ENCODE measurements at regions not wholly inside any gene's neighbourhood (a gene's known extent, or its start where the extent isn't known, plus 50 kb on each side); places are given as distances from the start of the nearest gene placed in this dataset.

DNA sequence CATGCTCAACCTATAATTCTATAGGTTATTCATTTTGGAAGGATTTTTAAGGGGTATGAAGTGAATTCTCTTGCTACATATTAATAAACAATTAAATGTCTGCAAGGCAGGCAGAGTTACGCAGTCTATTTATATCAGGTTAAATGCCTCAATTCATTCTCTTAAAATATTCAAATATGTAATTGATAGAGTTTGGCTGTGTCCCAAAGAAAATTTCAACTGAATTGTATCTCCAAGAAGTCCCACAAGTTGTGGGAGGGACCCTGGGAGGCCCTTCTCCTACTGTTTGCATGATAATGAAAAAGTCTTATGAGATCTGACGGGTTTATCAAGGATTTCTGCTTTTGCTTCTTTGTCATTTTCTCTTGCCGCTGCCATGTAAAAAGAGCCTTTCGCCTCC, 576.1 kb downstream of the TMA16 start:
- TF ChIP-seq, protein P1, sequence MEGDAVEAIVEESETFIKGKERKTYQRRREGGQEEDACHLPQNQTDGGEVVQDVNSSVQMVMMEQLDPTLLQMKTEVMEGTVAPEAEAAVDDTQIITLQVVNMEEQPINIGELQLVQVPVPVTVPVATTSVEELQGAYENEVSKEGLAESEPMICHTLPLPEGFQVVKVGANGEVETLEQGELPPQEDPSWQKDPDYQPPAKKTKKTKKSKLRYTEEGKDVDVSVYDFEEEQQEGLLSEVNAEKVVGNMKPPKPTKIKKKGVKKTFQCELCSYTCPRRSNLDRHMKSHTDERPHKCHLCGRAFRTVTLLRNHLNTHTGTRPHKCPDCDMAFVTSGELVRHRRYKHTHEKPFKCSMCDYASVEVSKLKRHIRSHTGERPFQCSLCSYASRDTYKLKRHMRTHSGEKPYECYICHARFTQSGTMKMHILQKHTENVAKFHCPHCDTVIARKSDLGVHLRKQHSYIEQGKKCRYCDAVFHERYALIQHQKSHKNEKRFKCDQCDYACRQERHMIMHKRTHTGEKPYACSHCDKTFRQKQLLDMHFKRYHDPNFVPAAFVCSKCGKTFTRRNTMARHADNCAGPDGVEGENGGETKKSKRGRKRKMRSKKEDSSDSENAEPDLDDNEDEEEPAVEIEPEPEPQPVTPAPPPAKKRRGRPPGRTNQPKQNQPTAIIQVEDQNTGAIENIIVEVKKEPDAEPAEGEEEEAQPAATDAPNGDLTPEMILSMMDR (IDR thresholded peaks at IDR 0.05): no peak
- TF ChIP-seq POLR2A (IDR thresholded peaks at IDR 0.05): no peak
- TF ChIP-seq POLR2AphosphoS5 (IDR thresholded peaks at IDR 0.05): no peak

All from breast epithelium (tissue), 3 donors.